Smooth muscle cell (in vitro differentiated cells): ENCODE measurements at regions not wholly inside any gene's neighbourhood (a gene's known extent, or its start where the extent isn't known, plus 50 kb on each side); places are given as distances from the start of the nearest gene placed in this dataset.

Experiments
- DNase-seq: peaks from one replicate; lab custom pipeline; 2025; ENCODE audit not compliant: unreplicated experiment; lab: John Stamatoyannopoulos, UW
- H2AFZ ChIP-seq: fragments of 200-600 bp; sonication (generic); 2 replicates; pipeline ENCODE4 v1.6.0; 2016; ENCODE audit warnings: antibody characterized with exemption, low read depth, mild to moderate bottlenecking
- H3F3A ChIP-seq: fragments of 200-600 bp; sonication (generic); 2 replicates; pipeline ENCODE4 v1.6.0; 2017; ENCODE audit warnings: antibody characterized with exemption, low read depth
- H3K27ac ChIP-seq: fragments of 200-600 bp; sonication (generic); 2 replicates; pipeline ENCODE4 v1.5.1; 2016; ENCODE audit warnings: low read depth, mild to moderate bottlenecking
- H3K27me3 ChIP-seq: fragments of 200-600 bp; sonication (generic); 2 replicates; pipeline ENCODE4 v1.6.1; 2016; ENCODE audit warnings: low read depth, mild to moderate bottlenecking
- H3K36me3 ChIP-seq: fragments of 200-600 bp; sonication (generic); 2 replicates; pipeline ENCODE4 v1.5.1; 2016; ENCODE audit warnings: low read depth
- H3K4me1 ChIP-seq: fragments of 200-600 bp; sonication (generic); 2 replicates; pipeline ENCODE4 v1.5.1; 2016; ENCODE audit warnings: low read depth
- H3K4me2 ChIP-seq: fragments of 200-600 bp; sonication (generic); 2 replicates; pipeline ENCODE4 v1.6.0; 2016; ENCODE audit warnings: mild to moderate bottlenecking
- H3K4me3 ChIP-seq: fragments of 200-600 bp; sonication (generic); 2 replicates; pipeline ENCODE4 v1.5.1; 2016; ENCODE audit warnings: mild to moderate bottlenecking
- H3K79me2 ChIP-seq: fragments of 200-600 bp; sonication (generic); 2 replicates; pipeline ENCODE4 v1.6.0; 2016; ENCODE audit warnings: low read depth, mild to moderate bottlenecking
- H3K9ac ChIP-seq: fragments of 200-600 bp; sonication (generic); 2 replicates; pipeline ENCODE4 v1.6.0; 2016; ENCODE audit warnings: low read depth
- H3K9me3 ChIP-seq: fragments of 200-600 bp; sonication (generic); replicated peaks from 2 replicates; pipeline ENCODE4 v1.5.1; 2016; ENCODE audit warnings: low read depth
- H4K20me1 ChIP-seq: fragments of 200-600 bp; sonication (generic); 2 replicates; pipeline ENCODE4 v1.6.0; 2016; ENCODE audit warnings: low read depth
- WGBS: methylation state at CpG from one replicate; pipeline ENCODE4 v1.1.7; 2016; ENCODE audit warnings: low lambda C conversion rate; 5-methylcytosine and 5-hydroxymethylcytosine counted together
- TF ChIP-seq, protein P1 (sequence below): fragments of 200-600 bp; sonication (generic); IDR thresholded peaks from 2 replicates; pipeline ENCODE4 v1.5.1; 2017; ENCODE audit warnings: borderline replicate concordance, mild to moderate bottlenecking, antibody characterized with exemption; ENCODE audit not compliant: insufficient read depth, poor library complexity, severe bottlenecking

DNA sequence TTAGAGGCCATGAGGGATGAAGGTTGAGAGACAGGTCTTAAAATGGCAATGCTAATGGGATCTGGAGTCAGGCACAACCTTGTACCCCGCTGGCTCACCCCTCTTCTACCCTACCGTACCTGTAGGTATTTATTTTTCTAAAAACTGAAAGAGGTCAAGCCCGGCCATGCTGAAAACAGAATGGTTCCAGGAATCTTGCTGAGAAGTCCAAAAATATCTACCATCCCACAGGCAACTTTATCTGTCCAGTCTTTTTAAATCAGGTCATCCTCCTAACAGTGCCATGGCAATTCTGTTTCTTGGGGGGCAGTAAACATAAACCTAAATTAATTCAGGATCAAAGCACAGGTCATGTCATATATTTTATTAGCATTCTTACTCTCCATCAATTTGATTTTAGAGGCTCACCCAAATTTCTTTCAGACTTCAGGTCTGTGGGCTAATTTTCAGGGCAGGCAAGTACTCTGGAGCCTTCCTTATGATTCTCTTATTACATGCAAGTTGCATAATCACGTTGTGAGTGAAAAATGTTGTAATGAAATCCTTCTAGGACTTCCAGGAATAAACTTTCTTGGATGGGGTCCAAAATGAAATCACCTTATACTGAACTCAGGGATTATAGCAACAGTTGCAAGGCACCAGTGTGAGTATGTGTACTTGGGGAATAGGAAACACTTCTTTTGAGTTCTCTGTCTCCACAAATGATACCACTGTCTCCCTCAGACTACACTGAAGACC lies 102.7 kb upstream of the NREP start:
- Histone ChIP-seq H3K4me1 (peaks cover 11% of the 10 kb centered on the region), H3F3A (peaks cover 5% of the 10 kb centered on the region), H3K27ac (no peak overlapping the region), H3K36me3 (no peaks in the 10 kb centered on the region), H3K4me2 (peak overlapping the region; percentile 4), H4K20me1 (no peaks in the 10 kb centered on the region), H3K9me3 (no peaks in the 10 kb centered on the region), H3K27me3 (no peaks in the 10 kb centered on the region), H2AFZ (no peak overlapping the region), H3K79me2 (no peaks in the 10 kb centered on the region), H3K4me3 (no peak overlapping the region), H3K9ac (no peak overlapping the region)
- WGBS = 84% methylated on average over 4 of the region's 4 CpGs
- TF ChIP-seq, protein P1, sequence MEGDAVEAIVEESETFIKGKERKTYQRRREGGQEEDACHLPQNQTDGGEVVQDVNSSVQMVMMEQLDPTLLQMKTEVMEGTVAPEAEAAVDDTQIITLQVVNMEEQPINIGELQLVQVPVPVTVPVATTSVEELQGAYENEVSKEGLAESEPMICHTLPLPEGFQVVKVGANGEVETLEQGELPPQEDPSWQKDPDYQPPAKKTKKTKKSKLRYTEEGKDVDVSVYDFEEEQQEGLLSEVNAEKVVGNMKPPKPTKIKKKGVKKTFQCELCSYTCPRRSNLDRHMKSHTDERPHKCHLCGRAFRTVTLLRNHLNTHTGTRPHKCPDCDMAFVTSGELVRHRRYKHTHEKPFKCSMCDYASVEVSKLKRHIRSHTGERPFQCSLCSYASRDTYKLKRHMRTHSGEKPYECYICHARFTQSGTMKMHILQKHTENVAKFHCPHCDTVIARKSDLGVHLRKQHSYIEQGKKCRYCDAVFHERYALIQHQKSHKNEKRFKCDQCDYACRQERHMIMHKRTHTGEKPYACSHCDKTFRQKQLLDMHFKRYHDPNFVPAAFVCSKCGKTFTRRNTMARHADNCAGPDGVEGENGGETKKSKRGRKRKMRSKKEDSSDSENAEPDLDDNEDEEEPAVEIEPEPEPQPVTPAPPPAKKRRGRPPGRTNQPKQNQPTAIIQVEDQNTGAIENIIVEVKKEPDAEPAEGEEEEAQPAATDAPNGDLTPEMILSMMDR = no peak
- DNase-seq = no peak

DNA sequence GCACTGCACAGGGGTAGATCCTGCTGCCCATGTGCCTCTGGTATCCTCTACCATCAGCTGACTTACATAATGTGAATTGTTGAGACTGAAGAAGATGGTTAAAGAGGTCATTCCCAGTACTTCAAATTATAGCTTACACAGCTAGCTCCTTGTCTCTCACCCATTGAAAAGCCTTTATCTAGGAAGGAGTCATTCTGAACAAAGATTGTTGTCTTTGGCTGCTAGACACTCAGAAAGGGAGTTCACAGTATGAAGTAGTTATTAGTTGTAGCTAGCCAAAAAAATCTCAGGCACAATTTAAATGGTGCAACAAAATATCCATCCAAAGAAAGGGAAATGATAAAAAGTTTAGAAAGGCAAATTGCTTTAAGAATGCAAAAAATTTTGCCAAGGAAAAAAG lies 102.0 kb upstream of the NREP start:
- H2AFZ ChIP-seq = no peak overlapping the region
- H3K9me3 ChIP-seq = no peaks in the 10 kb centered on the region
- peaks cover 18% of the 10 kb centered on the region for H3K4me1 ChIP-seq
- H4K20me1 ChIP-seq = no peaks in the 10 kb centered on the region
- no peaks in the 10 kb centered on the region for H3K36me3 ChIP-seq
- no peak overlapping the region for H3K9ac ChIP-seq
- DNase-seq = no peak
- H3F3A ChIP-seq = peaks cover 5% of the 10 kb centered on the region
- no peaks in the 10 kb centered on the region for H3K27me3 ChIP-seq
- TF ChIP-seq, protein P1 = no peak
- no peaks in the 10 kb centered on the region for H3K79me2 ChIP-seq
- no peak overlapping the region for H3K4me3 ChIP-seq
- no peak overlapping the region for H3K4me2 ChIP-seq
- H3K27ac ChIP-seq = no peak overlapping the region

DNA sequence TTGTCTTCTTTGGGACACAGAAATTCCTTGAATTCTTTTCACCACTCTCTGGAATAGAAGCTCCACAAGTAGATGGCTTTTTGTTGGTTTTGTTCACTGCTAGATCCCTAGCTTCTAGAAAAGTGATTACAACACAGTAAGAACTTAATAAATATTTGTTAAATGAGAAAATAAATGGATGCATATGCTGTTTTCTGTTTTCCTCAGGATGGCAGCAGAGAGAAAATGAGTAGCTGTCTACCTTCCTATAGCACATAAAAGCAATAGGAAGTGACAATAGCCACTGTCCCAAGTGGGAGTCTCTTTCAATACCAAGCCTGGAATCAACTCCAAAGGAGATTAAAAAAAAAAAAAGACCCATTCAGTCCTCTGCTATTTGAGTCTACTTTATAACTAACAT lies 100.6 kb upstream of the NREP start:
- Histone ChIP-seq H3K9me3 (no peaks in the 10 kb centered on the region), H3K4me2 (no peak overlapping the region), H3K27ac (no peak overlapping the region), H3K79me2 (no peaks in the 10 kb centered on the region), H4K20me1 (no peaks in the 10 kb centered on the region), H3K9ac (no peak overlapping the region), H2AFZ (no peak overlapping the region), H3F3A (peaks cover 5% of the 10 kb centered on the region), H3K36me3 (no peaks in the 10 kb centered on the region), H3K27me3 (no peaks in the 10 kb centered on the region), H3K4me3 (no peak overlapping the region), H3K4me1 (peaks cover 24% of the 10 kb centered on the region)
- DNase-seq = no peak
- TF ChIP-seq, protein P1 = no peak

DNA sequence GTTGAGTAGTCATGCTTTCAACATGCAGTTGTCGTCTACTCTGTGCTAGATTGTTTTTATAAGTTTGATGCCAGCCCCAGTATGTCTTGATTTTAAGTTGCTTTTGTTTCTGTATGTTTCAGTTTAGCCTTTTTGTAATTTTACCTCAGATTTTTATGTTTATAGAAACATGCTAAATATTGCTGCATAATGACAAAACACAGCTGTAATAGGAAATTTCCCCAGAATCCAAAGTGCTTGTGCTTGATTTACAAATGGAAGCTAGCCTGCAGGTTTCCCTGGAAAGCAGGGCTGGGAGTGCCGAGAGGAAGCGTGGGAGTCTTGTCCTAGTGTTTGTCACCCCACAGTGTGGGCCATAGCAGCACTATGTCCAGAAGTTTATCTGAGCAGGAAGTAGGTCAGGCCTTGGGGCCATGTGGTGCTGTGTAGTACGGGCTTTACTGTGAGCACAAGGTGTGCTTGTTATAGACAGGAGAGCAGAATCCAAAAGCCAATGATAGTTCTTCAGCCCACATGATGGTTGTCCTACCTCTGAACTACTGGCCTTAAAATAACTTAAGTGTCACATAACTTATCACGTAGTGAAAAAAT lies 100.0 kb upstream of the NREP start:
- H3K36me3 ChIP-seq = no peaks in the 10 kb centered on the region
- H3K9me3 ChIP-seq = no peaks in the 10 kb centered on the region
- no peaks in the 10 kb centered on the region for H3K79me2 ChIP-seq
- no peak overlapping the region for H3K9ac ChIP-seq
- no peak for DNase-seq
- no peaks in the 10 kb centered on the region for H4K20me1 ChIP-seq
- peaks cover 5% of the 10 kb centered on the region for H3F3A ChIP-seq
- 76% methylated on average over 5 of the region's 5 CpGs for WGBS
- no peaks in the 10 kb centered on the region for H3K27me3 ChIP-seq
- H3K4me1 ChIP-seq = peaks cover 24% of the 10 kb centered on the region
- no peak overlapping the region for H2AFZ ChIP-seq
- TF ChIP-seq, protein P1 = no peak
- H3K4me2 ChIP-seq = no peak overlapping the region
- H3K27ac ChIP-seq = no peak overlapping the region
- no peak overlapping the region for H3K4me3 ChIP-seq
